Fibroblast of skin of right quadriceps (primary cell): ENCODE measurements at regions not wholly inside any gene's neighbourhood (a gene's known extent, or its start where the extent isn't known, plus 50 kb on each side); places are given as distances from the start of the nearest gene placed in this dataset.

Experiments used
- DNase-seq: peaks from one replicate; pipeline ENCODE4 v3.0.0-alpha.2; 2013

- DNase-seq, result no peak
Observed at GRCh38 chr11:29029452-29029851, 921.3 kb downstream of the METTL15 start.

GRCh38 chr11:29027436-29027835 is 919.2 kb downstream of the METTL15 start:
- DNase-seq, result no peak

GRCh38 chr11:29026286-29026685 is 918.1 kb downstream of the METTL15 start:
- no peak for DNase-seq

GRCh38 chr11:29025001-29025400 is 916.8 kb downstream of the METTL15 start:
- DNase-seq, result peak; percentile 18

- DNase-seq, result peak; percentile 23
Observed at GRCh38 chr11:29024386-29024785, 916.2 kb downstream of the METTL15 start.

GRCh38 chr11:29023761-29024160 is 915.6 kb downstream of the METTL15 start:
- DNase-seq, result no peak

- DNase-seq, result no peak
Observed at GRCh38 chr11:29022676-29023075, 914.5 kb downstream of the METTL15 start.

- peak; percentile 37 for DNase-seq
Observed at GRCh38 chr11:29019960-29020683, 911.9 kb downstream of the METTL15 start.

- peak; percentile 83 for DNase-seq
Observed at GRCh38 chr11:29018631-29019030, 910.4 kb downstream of the METTL15 start.

- no peak for DNase-seq
Observed at GRCh38 chr11:29017941-29018340, 909.8 kb downstream of the METTL15 start.

- no peak for DNase-seq
Observed at GRCh38 chr11:29012507-29012906, 904.3 kb downstream of the METTL15 start.

- DNase-seq, result peak; percentile 82
Observed at GRCh38 chr11:29009426-29009825, 901.2 kb downstream of the METTL15 start.

- DNase-seq, result no peak
Observed at GRCh38 chr11:29008481-29008880, 900.3 kb downstream of the METTL15 start.

GRCh38 chr11:29006668-29007067 is 898.5 kb downstream of the METTL15 start:
- no peak for DNase-seq

GRCh38 chr11:29005401-29005980 is 897.3 kb downstream of the METTL15 start:
- DNase-seq, result no peak

- DNase-seq, result no peak
Observed at GRCh38 chr11:29002816-29003215, 894.6 kb downstream of the METTL15 start.

- DNase-seq, result no peak
Observed at GRCh38 chr11:28999620-29000019, 891.4 kb downstream of the METTL15 start.

- no peak for DNase-seq
Observed at GRCh38 chr11:28992996-28993395, 884.8 kb downstream of the METTL15 start.

GRCh38 chr11:28984231-28984630 is 876.0 kb downstream of the METTL15 start:
- DNase-seq, result no peak

GRCh38 chr11:28983780-28984179 is 875.6 kb downstream of the METTL15 start:
- DNase-seq, result no peak

- peak; percentile 55 for DNase-seq
Observed at GRCh38 chr11:28981381-28981780, 873.2 kb downstream of the METTL15 start.

- DNase-seq, result no peak
Observed at GRCh38 chr11:28976801-28977145, 868.6 kb downstream of the METTL15 start.

- DNase-seq, result no peak
Observed at GRCh38 chr11:28976012-28976800, 868.0 kb downstream of the METTL15 start.

- no peak for DNase-seq
Observed at GRCh38 chr11:28969832-28970231, 861.6 kb downstream of the METTL15 start.
